OCI-LY3 (cell line): ENCODE measurements at regions not wholly inside any gene's neighbourhood (a gene's known extent, or its start where the extent isn't known, plus 50 kb on each side); places are given as distances from the start of the nearest gene placed in this dataset.
"Not testable (repeated sequence)": the region's sequence is repeated elsewhere in the genome, so short reads cannot be mapped to it uniquely, and the experiment has no call there.

Source experiments
- EZH2phosphoT487 ChIP-seq: fragments of 200-600 bp; shearing (Covaris generic); IDR thresholded peaks from 2 replicates; pipeline ENCODE4 v1.6.1; 2018; ENCODE audit warnings: antibody characterized with exemption, mixed run types, low read depth
- TF ChIP-seq, protein P1 (sequence below): fragments of 200-600, 300-600 bp; sonication (generic); IDR thresholded peaks from 2 replicates; pipeline ENCODE4 v1.5.1; 2014; ENCODE audit warnings: antibody characterized with exemption, low read length, low read depth

DNA sequence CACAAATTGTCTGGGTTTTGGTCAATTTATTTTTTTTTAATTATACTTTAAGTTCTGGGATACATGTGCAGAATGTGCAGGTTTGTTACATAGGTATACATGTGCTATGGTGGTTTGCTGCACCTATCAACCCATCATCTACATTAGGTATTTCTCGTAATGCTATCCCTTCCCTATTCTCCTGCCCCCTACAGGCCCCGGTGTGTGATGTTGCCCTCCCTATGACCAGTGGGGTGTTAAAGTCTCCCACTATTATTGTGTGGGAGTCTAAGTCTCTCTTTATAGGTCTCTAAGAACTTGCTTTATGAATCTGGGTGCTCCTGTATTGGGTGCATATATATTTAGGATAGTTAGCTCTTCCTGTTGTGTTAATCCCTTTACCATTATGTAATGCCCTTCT is 104.4 kb downstream of the HNMT start:
- TF ChIP-seq, protein P1, sequence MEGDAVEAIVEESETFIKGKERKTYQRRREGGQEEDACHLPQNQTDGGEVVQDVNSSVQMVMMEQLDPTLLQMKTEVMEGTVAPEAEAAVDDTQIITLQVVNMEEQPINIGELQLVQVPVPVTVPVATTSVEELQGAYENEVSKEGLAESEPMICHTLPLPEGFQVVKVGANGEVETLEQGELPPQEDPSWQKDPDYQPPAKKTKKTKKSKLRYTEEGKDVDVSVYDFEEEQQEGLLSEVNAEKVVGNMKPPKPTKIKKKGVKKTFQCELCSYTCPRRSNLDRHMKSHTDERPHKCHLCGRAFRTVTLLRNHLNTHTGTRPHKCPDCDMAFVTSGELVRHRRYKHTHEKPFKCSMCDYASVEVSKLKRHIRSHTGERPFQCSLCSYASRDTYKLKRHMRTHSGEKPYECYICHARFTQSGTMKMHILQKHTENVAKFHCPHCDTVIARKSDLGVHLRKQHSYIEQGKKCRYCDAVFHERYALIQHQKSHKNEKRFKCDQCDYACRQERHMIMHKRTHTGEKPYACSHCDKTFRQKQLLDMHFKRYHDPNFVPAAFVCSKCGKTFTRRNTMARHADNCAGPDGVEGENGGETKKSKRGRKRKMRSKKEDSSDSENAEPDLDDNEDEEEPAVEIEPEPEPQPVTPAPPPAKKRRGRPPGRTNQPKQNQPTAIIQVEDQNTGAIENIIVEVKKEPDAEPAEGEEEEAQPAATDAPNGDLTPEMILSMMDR: not testable (repeated sequence)
- not testable (repeated sequence) for TF ChIP-seq EZH2phosphoT487
